HUES48 (cell line): ENCODE measurements at regions not wholly inside any gene's neighbourhood (a gene's known extent, or its start where the extent isn't known, plus 50 kb on each side); places are given as distances from the start of the nearest gene placed in this dataset.
"Not testable (repeated sequence)": the region's sequence is repeated elsewhere in the genome, so short reads cannot be mapped to it uniquely, and the experiment has no call there.

ENCODE experiments used
- H3K27ac ChIP-seq: one replicate; pipeline ENCODE4 v1.7.0; 2013; ENCODE audit warnings: low read depth, low read length, inconsistent platforms
- H3K27me3 ChIP-seq: 2 replicates; pipeline ENCODE4 v1.6.1; 2013; ENCODE audit warnings: mild to moderate bottlenecking, low read length; ENCODE audit not compliant: control insufficient read depth, insufficient read depth
- H3K36me3 ChIP-seq: 2 replicates; pipeline ENCODE4 v1.6.1; 2013; ENCODE audit warnings: low read length; ENCODE audit not compliant: control insufficient read depth, insufficient read depth
- H3K4me1 ChIP-seq: 2 replicates; pipeline ENCODE4 v1.6.1; 2013; ENCODE audit warnings: mild to moderate bottlenecking, low read length; ENCODE audit not compliant: control insufficient read depth, insufficient read depth
- H3K4me3 ChIP-seq: 2 replicates; pipeline ENCODE4 v1.5.1; 2013; ENCODE audit warnings: mild to moderate bottlenecking, low read depth, low read length
- H3K9ac ChIP-seq: 2 replicates; pipeline ENCODE4 v1.6.1; 2013; ENCODE audit warnings: mild to moderate bottlenecking, low read depth, low read length, moderate library complexity
- H3K9me3 ChIP-seq: 2 replicates; pipeline ENCODE4 v1.6.1; 2013; ENCODE audit warnings: low read length; ENCODE audit not compliant: control insufficient read depth, insufficient read depth

GRCh38 chr5:96170481-96171125 lies 209.0 kb upstream of the ELL2 start:
- H3K27me3 ChIP-seq, H3K9me3 ChIP-seq, H3K36me3 ChIP-seq, H3K4me1 ChIP-seq, H3K27ac ChIP-seq, H3K4me3 ChIP-seq, H3K9ac ChIP-seq: not testable (repeated sequence)

GRCh38 chr5:96168833-96169232 lies 207.2 kb upstream of the ELL2 start:
- H3K9ac ChIP-seq, H3K27ac ChIP-seq, H3K27me3 ChIP-seq, H3K36me3 ChIP-seq, H3K9me3 ChIP-seq, H3K4me1 ChIP-seq, H3K4me3 ChIP-seq: not testable (repeated sequence)

GRCh38 chr5:96159043-96159442 lies 197.4 kb upstream of the ELL2 start:
- Histone ChIP-seq H3K36me3 (no peaks in the 10 kb centered on the region), H3K4me3 (no peak overlapping the region), H3K9me3 (no peaks in the 10 kb centered on the region), H3K4me1 (peaks cover 34% of the 10 kb centered on the region), H3K27me3 (no peaks in the 10 kb centered on the region), H3K27ac (no peak overlapping the region), H3K9ac (no peak overlapping the region)

- Histone ChIP-seq H3K27ac (no peak overlapping the region), H3K9ac (no peak overlapping the region), H3K27me3 (no peaks in the 10 kb centered on the region), H3K4me1 (peaks cover 34% of the 10 kb centered on the region), H3K36me3 (no peaks in the 10 kb centered on the region), H3K9me3 (no peaks in the 10 kb centered on the region), H3K4me3 (no peak overlapping the region)
Measured at GRCh38 chr5:96157841-96158291, 196.2 kb upstream of the ELL2 start.

- Histone ChIP-seq H3K9ac (no peak overlapping the region), H3K27ac (no peak overlapping the region), H3K9me3 (no peaks in the 10 kb centered on the region), H3K27me3 (no peaks in the 10 kb centered on the region), H3K4me3 (no peak overlapping the region), H3K4me1 (peaks cover 34% of the 10 kb centered on the region), H3K36me3 (no peaks in the 10 kb centered on the region)
Measured at GRCh38 chr5:96157077-96157780, 195.6 kb upstream of the ELL2 start.

GRCh38 chr5:96155147-96155546 lies 193.5 kb upstream of the ELL2 start:
- Histone ChIP-seq H3K27ac (no peak overlapping the region), H3K9me3 (no peaks in the 10 kb centered on the region), H3K36me3 (no peaks in the 10 kb centered on the region), H3K4me1 (peaks cover 37% of the 10 kb centered on the region), H3K27me3 (no peaks in the 10 kb centered on the region), H3K4me3 (no peak overlapping the region), H3K9ac (no peak overlapping the region)

- Histone ChIP-seq H3K36me3 (no peaks in the 10 kb centered on the region), H3K4me3 (no peak overlapping the region), H3K27me3 (no peaks in the 10 kb centered on the region), H3K27ac (no peak overlapping the region), H3K9me3 (no peaks in the 10 kb centered on the region), H3K9ac (no peak overlapping the region), H3K4me1 (peaks cover 21% of the 10 kb centered on the region)
Measured at GRCh38 chr5:96151891-96152290, 190.2 kb upstream of the ELL2 start.

GRCh38 chr5:96150007-96150406 lies 188.4 kb upstream of the ELL2 start:
- Histone ChIP-seq H3K36me3 (no peaks in the 10 kb centered on the region), H3K27ac (no peak overlapping the region), H3K4me3 (no peak overlapping the region), H3K9ac (no peak overlapping the region), H3K4me1 (peaks cover 31% of the 10 kb centered on the region), H3K27me3 (no peaks in the 10 kb centered on the region), H3K9me3 (no peaks in the 10 kb centered on the region)

GRCh38 chr5:96149546-96149945 lies 187.9 kb upstream of the ELL2 start:
- no peak overlapping the region for H3K27ac ChIP-seq

GRCh38 chr5:96149021-96149420 lies 187.4 kb upstream of the ELL2 start:
- Histone ChIP-seq H3K4me1 (peaks cover 39% of the 10 kb centered on the region), H3K9ac (no peak overlapping the region), H3K27ac (no peak overlapping the region), H3K36me3 (no peaks in the 10 kb centered on the region), H3K4me3 (no peak overlapping the region), H3K27me3 (no peaks in the 10 kb centered on the region), H3K9me3 (no peaks in the 10 kb centered on the region)

More at GRCh38 chr5:96149546-96149945, 187.9 kb upstream of the ELL2 start:
- Histone ChIP-seq H3K36me3 (no peaks in the 10 kb centered on the region), H3K27me3 (no peaks in the 10 kb centered on the region), H3K9ac (no peak overlapping the region), H3K4me3 (no peak overlapping the region), H3K9me3 (no peaks in the 10 kb centered on the region), H3K4me1 (peaks cover 35% of the 10 kb centered on the region)

GRCh38 chr5:96148376-96148775 lies 186.7 kb upstream of the ELL2 start:
- peaks cover 45% of the 10 kb centered on the region for H3K4me1 ChIP-seq
- H3K9ac ChIP-seq, result no peak overlapping the region
- no peaks in the 10 kb centered on the region for H3K36me3 ChIP-seq
- H3K4me3 ChIP-seq, result no peak overlapping the region
- no peak overlapping the region for H3K27ac ChIP-seq
- no peaks in the 10 kb centered on the region for H3K9me3 ChIP-seq
- H3K27me3 ChIP-seq, result no peaks in the 10 kb centered on the region
